ENCODE measurements at regions not wholly inside any gene's neighbourhood (a gene's known extent, or its start where the extent isn't known, plus 50 kb on each side); places are given as distances from the start of the nearest gene placed in this dataset.

GRCh38 chr3:117885011-117885441 lies 1149.6 kb downstream of the IGSF11 start (continued):
- TF ChIP-seq JUND (IDR thresholded peaks at IDR 0.05; ENCODE audit: borderline replicate concordance, low read depth, low read length) (no peak), JUND (tag; IDR thresholded peaks at IDR 0.05; ENCODE audit: borderline replicate concordance, low read depth, low read length) (no peak)

- Histone ChIP-seq H3K4me2 (ENCODE audit: insufficient read depth, low read length) (no peak overlapping the region), H4K20me1 (replicated peaks; ENCODE audit: control insufficient read depth, insufficient read depth, low read length) (no peaks in the 10 kb centered on the region), H3K79me2 (ENCODE audit: control insufficient read depth, insufficient read depth, low read length) (no peaks in the 10 kb centered on the region), H3K4me3 (no peak overlapping the region), H3K9me3 (replicated peaks; ENCODE audit: control insufficient read depth, insufficient read depth, low read depth, low read length) (no peaks in the 10 kb centered on the region), H3K27ac (ENCODE audit: extremely low read depth, low read depth, low read length) (no peak overlapping the region), H3K27me3 (ENCODE audit: control insufficient read depth in 2 of 2, insufficient read depth in 2 of 2, low read length in 2 of 2) (no peaks in the 10 kb centered on the region), H3K4me1 (replicated peaks in 1 of 2; ENCODE audit: control insufficient read depth in 2 of 2, insufficient read depth in 2 of 2, low read length in 2 of 2) (no peaks in the 10 kb centered on the region), H3K9me1 (ENCODE audit: control insufficient read depth, insufficient read depth, low read length) (no peaks in the 10 kb centered on the region), H3K9ac (ENCODE audit: insufficient read depth in 1 of 2, low read depth in 2 of 2, low read length in 2 of 2) (no peak overlapping the region), H2AFZ (ENCODE audit: low read depth, low read length) (no peak overlapping the region), H3K36me3 (ENCODE audit: control insufficient read depth, insufficient read depth, low read length) (no peaks in the 10 kb centered on the region)
- no peak for ATAC-seq
- TF ChIP-seq TBL1XR1 (IDR thresholded peaks at IDR 0.05; ENCODE audit: low read length in 2 of 2) = no peak
- no peak for TF ChIP-seq TSHZ1 (CRISPR knock-in tag; IDR thresholded peaks at IDR 0.05)
- TF ChIP-seq ZNF3 (CRISPR knock-in tag; IDR thresholded peaks at IDR 0.05) = no peak
- no peak for TF ChIP-seq HIVEP1 (CRISPR knock-in tag; IDR thresholded peaks at IDR 0.05)
- no peak for TF ChIP-seq SMARCA5 (IDR thresholded peaks at IDR 0.05)
- TF ChIP-seq TAF9B (IDR thresholded peaks at IDR 0.05; ENCODE audit: partially characterized antibody) = no peak
- no peak for TF ChIP-seq MAZ (CRISPR knock-in tag; conservative IDR thresholded peaks at IDR 0.05 in 1 of 2, IDR thresholded peaks at IDR 0.05 in 1 of 2)
- TF ChIP-seq SP2 (IDR thresholded peaks at IDR 0.05; ENCODE audit: extremely low read depth, low read depth, low read length, poor library complexity, severe bottlenecking) = no peak
- TF ChIP-seq SMARCB1 (IDR thresholded peaks at IDR 0.05; ENCODE audit: insufficient read length, low read depth) = no peak
- no peak for TF ChIP-seq ZNF655 (CRISPR knock-in tag; IDR thresholded peaks at IDR 0.05)
- TF ChIP-seq ZBTB49 (CRISPR knock-in tag; IDR thresholded peaks at IDR 0.05; ENCODE audit: borderline replicate concordance) = no peak
- no peak for TF ChIP-seq HSF4 (CRISPR knock-in tag; IDR thresholded peaks at IDR 0.05; ENCODE audit: borderline replicate concordance)
- no peak for TF ChIP-seq CC2D1A (IDR thresholded peaks at IDR 0.05)
- no peak for TF ChIP-seq ILF3 (IDR thresholded peaks at IDR 0.05; ENCODE audit: borderline replicate concordance)
- ChIA-PET CTCF (ENCODE audit: low intra/inter-chr PET ratio) (no interaction called here), POLR2A (no interaction called here)
- in situ Hi-C loops (cut with MboI) = no loop called here
- WGBS (ENCODE audit: insufficient coverage, low coverage, missing lambda C conversion rate) = 0% methylated on average over 3 of the region's 3 CpGs
- BruUV-seq (replicated peaks) = no TSS peak
- intact Hi-C loops (cut with micrococcal nuclease) = no loop called here
- FAIRE-seq = no peak
- no peak for DNase-seq (ENCODE audit: extremely low read depth in 1 of 4, low spot score in 3 of 4)
Observed at GRCh38 chr3:117886147-117886546, 1148.5 kb downstream of the IGSF11 start.

Data from K562 (cell line).